ENCODE measurements at regions not wholly inside any gene's neighbourhood (a gene's known extent, or its start where the extent isn't known, plus 50 kb on each side); places are given as distances from the start of the nearest gene placed in this dataset.

DNA sequence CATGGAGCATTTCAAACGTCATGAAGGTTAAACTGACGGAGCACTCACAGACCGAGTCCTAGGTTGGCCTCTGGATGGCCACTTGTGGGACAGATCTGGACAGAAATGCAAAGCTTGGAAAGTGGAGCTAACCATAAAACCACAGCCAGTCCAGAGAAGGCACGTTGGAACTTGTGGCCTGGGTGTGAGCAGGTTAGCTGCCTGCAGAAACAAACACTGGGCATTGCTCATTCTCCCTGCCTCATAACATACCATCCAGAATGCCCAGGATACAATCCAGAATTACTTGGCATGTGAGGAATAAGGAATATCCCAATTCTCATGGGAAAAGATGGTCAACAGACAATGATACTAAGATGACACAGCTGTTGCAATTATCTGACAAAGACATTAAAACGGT is 1005.0 kb downstream of the TBC1D22A start:
- TF ChIP-seq, protein P1, sequence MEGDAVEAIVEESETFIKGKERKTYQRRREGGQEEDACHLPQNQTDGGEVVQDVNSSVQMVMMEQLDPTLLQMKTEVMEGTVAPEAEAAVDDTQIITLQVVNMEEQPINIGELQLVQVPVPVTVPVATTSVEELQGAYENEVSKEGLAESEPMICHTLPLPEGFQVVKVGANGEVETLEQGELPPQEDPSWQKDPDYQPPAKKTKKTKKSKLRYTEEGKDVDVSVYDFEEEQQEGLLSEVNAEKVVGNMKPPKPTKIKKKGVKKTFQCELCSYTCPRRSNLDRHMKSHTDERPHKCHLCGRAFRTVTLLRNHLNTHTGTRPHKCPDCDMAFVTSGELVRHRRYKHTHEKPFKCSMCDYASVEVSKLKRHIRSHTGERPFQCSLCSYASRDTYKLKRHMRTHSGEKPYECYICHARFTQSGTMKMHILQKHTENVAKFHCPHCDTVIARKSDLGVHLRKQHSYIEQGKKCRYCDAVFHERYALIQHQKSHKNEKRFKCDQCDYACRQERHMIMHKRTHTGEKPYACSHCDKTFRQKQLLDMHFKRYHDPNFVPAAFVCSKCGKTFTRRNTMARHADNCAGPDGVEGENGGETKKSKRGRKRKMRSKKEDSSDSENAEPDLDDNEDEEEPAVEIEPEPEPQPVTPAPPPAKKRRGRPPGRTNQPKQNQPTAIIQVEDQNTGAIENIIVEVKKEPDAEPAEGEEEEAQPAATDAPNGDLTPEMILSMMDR (IDR thresholded peaks at IDR 0.05) = no peak
- TF ChIP-seq ZFX (IDR thresholded peaks at IDR 0.05; ENCODE audit: borderline replicate concordance) = no peak
